Muscle layer of duodenum (tissue), 2 donors: ENCODE measurements at regions not wholly inside any gene's neighbourhood (a gene's known extent, or its start where the extent isn't known, plus 50 kb on each side); places are given as distances from the start of the nearest gene placed in this dataset.
"Not testable (repeated sequence)": the region's sequence is repeated elsewhere in the genome, so short reads cannot be mapped to it uniquely, and the experiment has no call there.

Experiments used
- H3K27ac ChIP-seq: one replicate; pipeline ENCODE4 v1.7.0; 2013; ENCODE audit warnings: mild to moderate bottlenecking, low read length
- H3K27me3 ChIP-seq: one replicate; pipeline ENCODE4 v1.7.0; 2013; ENCODE audit warnings: low read depth, mild to moderate bottlenecking, control low read depth, low read length
- H3K36me3 ChIP-seq, 2 donors: one replicate each; pipeline ENCODE4 v1.7.0; 2013; ENCODE audit warnings: low read length in 2 of 2, control low read depth in 1 of 2, mild to moderate bottlenecking in 1 of 2; ENCODE audit not compliant: insufficient read depth in 2 of 2, control insufficient read depth in 1 of 2
- H3K4me1 ChIP-seq, 2 donors: one replicate each; pipeline ENCODE4 v1.7.0; 2013; ENCODE audit warnings: low read length in 2 of 2, mild to moderate bottlenecking in 2 of 2, control low read depth in 1 of 2, moderate library complexity in 1 of 2; ENCODE audit not compliant: insufficient read depth in 2 of 2, control insufficient read depth in 1 of 2
- H3K4me3 ChIP-seq, 2 donors: one replicate each; pipeline ENCODE4 v1.7.0; 2013; ENCODE audit warnings: low read length in 2 of 2, low read depth in 1 of 2, mild to moderate bottlenecking in 1 of 2
- H3K9me3 ChIP-seq, 2 donors: one replicate each; pipeline ENCODE4 v1.7.0; 2013; ENCODE audit warnings: low read length in 2 of 2, control low read depth in 1 of 2, mild to moderate bottlenecking in 1 of 2; ENCODE audit not compliant: control insufficient read depth in 1 of 2
- donor health status: healthy.

DNA sequence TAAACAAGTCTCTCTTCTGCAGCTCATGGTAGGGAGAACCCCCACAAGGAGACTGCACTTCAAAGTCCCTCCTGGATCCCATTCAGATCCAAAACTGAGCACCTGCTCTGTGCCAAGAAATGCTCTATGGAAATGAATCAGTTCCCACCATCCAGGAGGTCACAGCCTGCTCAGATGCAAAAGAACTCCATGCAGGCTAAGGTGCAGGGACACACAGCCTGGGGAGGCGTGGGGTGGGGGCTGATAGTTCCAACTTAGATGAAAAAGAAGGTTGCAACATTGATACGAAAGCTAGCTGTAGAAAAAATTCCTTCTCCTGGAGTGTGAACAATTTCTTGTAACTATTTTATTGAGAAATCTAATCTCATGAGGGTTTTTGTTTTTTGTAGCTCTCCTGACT, 111.0 kb upstream of the TMEM170B start:
- Histone ChIP-seq H3K4me3 (no peak overlapping the region), H3K36me3 (no peaks in the 10 kb centered on the region), H3K27ac (no peak overlapping the region), H3K27me3 (no peaks in the 10 kb centered on the region), H3K4me1 (peaks cover 5 to 6% of the 10 kb centered on the region in 2 donors), H3K9me3 (no peaks in the 10 kb centered on the region)

DNA sequence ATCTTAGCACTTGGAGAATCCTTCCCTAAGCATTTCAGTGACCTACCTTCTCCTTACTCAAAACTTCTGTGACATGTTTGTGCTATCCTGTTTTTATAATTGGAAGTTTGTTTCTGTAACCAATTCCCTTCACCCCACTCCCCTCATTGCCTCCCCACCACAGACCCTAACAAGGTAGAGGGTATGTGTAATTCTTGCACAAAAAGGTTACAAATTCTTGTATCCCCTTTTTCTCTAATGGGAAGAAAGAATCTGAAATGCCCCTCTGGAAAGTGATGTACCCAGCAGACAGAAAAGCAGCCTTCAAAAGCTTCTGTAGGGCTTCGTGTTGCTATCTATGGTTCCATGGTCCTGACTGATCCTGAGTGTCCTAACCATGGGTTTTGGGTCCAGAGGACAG, 111.7 kb upstream of the TMEM170B start:
- H3K36me3 ChIP-seq, result no peaks in the 10 kb centered on the region
- no peak overlapping the region for H3K4me3 ChIP-seq
- H3K9me3 ChIP-seq, result no peaks in the 10 kb centered on the region
- peaks cover 5 to 6% of the 10 kb centered on the region in 2 donors for H3K4me1 ChIP-seq
- H3K27me3 ChIP-seq, result no peaks in the 10 kb centered on the region
- no peak overlapping the region for H3K27ac ChIP-seq

DNA sequence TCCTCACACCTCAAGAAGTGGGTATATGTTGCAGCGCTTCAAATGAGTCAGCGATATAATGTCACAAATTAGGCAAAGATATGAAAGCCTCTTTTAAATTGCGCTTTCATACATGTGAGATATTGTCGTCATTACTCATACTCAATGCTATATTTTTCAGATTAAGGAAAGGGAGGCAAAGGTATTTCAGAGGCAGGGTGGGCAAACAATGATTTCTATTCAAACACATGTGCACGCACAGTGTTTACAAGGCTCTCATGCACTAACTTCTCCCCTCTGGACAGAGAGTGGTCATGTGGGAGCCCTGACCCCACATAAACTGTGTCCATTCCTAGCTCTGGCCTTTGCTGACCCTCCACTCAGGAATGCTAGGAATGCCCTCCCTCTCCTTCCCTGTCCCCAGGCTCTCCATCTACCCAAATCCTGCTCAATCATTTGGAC, 112.1 kb upstream of the TMEM170B start:
- H3K27me3 ChIP-seq, result no peaks in the 10 kb centered on the region
- peaks cover 5 to 6% of the 10 kb centered on the region in 2 donors for H3K4me1 ChIP-seq
- no peaks in the 10 kb centered on the region for H3K9me3 ChIP-seq
- H3K27ac ChIP-seq, result no peak overlapping the region
- no peaks in the 10 kb centered on the region for H3K36me3 ChIP-seq
- H3K4me3 ChIP-seq, result no peak overlapping the region

DNA sequence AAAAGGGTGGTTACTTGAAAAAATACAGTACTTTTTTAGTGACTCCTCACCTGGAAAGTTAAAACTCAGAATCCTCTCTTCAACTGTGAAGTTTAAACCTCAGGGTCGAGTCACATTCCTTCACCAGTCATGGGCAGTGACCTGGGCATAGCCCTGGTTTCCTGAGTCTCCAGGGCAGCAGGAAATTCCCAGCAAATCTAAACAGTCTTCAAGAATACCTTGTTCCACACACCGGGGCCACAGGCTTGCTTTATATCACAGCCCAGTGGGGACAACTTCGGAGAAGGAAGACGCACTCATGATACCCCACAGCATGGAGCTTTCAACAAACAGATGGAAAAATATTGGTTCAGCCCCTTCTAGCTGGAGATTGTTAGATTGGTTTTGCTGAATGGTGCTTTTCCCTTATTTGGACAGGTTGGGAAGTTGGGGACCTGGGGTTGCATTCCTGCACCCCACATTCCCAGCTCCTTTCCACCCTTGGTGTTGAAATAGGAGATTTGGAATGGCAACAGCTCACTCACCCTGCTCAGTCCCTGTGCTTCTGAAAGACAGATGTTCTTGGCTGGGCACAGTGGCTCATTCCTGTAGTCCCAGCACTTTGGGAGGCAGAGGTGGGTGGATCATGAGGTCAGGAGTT, 113.0 kb upstream of the TMEM170B start:
- no peaks in the 10 kb centered on the region for H3K27me3 ChIP-seq
- H3K4me3 ChIP-seq, result no peak overlapping the region
- H3K36me3 ChIP-seq, result no peaks in the 10 kb centered on the region
- peaks cover 5 to 6% of the 10 kb centered on the region in 2 donors for H3K4me1 ChIP-seq
- no peak overlapping the region for H3K27ac ChIP-seq
- no peaks in the 10 kb centered on the region for H3K9me3 ChIP-seq

DNA sequence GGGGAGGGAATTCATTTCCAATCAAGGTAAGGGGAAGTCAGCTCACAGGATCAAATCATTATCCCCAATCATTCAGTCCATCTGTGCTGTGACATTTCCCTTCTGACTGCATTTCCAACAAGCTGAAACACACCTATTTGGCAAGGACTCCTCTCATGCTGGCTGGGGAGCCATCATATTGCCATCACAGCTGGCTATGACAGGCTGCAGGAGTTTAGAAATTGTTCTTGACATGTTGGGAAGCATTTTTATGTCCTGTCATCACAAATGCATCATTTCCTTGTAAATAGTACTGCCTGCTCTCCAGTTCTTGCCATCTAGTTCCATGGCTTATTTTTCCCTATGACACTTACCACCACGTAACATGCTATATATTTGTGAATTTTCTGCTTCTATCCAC, 113.9 kb upstream of the TMEM170B start:
- H3K27me3 ChIP-seq, result no peaks in the 10 kb centered on the region
- no peaks in the 10 kb centered on the region for H3K36me3 ChIP-seq
- H3K4me1 ChIP-seq, result peaks cover 5% of the 10 kb centered on the region in 2 donors
- H3K4me3 ChIP-seq, result no peak overlapping the region
- no peaks in the 10 kb centered on the region for H3K9me3 ChIP-seq
- no peak overlapping the region for H3K27ac ChIP-seq

DNA sequence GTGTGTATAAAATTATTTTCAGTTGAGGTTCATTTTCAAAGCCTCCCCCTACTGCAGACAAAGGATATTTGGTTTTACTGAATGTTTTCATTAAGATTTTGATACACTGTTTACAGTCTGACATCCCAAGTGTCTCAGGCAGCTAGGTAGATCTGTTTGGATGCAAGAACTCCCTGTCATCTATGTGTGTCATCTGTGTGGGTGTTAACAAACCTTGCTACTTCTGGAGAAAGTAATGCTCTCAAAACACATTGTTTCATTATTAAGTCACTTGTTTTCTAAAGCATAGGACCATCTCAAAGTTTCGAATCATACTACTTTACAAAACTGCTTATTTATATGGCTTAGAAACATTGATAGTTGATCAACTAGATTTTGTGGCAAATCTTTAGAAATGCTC, 114.5 kb upstream of the TMEM170B start:
- Histone ChIP-seq H3K9me3 (no peaks in the 10 kb centered on the region), H3K4me3 (no peak overlapping the region), H3K27me3 (no peaks in the 10 kb centered on the region), H3K36me3 (no peaks in the 10 kb centered on the region), H3K4me1 (peaks cover 0 to under 1% of the 10 kb centered on the region in 2 donors), H3K27ac (no peak overlapping the region)

DNA sequence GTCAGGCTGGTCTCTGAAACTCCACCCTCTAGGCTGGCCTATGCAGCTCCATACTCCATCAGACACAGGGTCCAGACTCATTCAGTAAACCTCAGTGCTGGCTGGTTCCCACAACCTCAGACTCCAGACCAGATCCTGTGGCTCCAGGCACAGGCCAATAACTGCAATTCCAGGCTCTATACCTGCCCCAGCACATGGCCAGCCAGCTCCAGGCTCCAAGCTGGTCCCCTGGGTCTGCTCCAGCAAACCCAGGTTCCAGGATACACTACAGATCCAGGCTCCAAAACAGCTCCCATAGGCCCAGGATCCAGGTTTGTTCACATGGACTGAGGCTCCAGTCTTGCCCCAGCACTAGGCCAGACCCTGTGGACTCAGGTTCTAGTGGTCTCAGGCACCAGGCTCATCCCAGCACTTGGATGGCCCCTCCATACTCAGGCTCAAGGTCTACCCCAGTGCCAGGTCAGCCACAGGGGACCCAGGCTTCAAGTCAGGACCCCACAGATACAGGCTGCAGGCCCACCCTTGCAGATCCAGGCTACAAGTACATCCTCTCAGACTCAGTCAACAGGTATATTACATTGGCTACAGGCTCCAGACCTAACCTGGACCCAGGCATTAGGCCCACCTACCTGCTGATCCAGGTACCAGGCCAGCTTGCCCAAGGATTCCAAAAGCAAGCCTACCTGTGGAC, 117.6 kb upstream of the TMEM170B start:
- Histone ChIP-seq H3K27me3 (no peaks in the 10 kb centered on the region), H3K36me3 (no peaks in the 10 kb centered on the region), H3K4me1 (no peaks in the 10 kb centered on the region), H3K9me3 (no peaks in the 10 kb centered on the region), H3K27ac (no peak overlapping the region), H3K4me3 (no peak overlapping the region)

DNA sequence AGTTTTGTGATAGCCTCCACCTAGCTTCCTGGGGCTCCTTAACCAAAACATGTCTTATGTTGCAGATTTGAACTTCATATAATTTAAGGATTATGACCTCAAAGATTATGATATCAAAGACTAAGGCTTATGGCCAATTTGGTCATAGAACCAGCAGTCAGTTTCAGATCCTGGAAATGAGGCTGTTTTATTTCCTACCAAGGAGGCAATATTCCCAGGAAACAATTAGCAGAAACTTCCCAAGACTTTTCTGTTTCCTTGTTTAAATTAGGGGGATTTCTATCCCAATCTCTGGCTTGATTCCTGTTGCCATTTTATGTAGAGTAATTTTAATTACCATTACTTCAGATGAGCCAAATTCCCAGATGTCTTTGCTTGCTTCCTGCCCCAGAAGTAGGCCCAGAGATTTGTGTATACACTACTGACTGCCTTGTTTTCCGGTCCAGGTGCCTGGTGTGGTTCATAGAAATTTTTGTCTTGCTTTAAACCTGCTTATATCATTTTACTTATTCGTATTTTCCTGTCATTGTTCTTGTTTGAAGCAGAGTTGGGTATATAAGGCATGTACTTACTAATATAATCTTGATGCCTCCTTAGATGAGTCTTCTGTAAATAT, 119.2 kb upstream of the TMEM170B start:
- Histone ChIP-seq H3K27ac (no peak overlapping the region), H3K4me3 (no peak overlapping the region), H3K27me3 (no peaks in the 10 kb centered on the region), H3K9me3 (no peaks in the 10 kb centered on the region), H3K4me1 (no peaks in the 10 kb centered on the region), H3K36me3 (no peaks in the 10 kb centered on the region)

DNA sequence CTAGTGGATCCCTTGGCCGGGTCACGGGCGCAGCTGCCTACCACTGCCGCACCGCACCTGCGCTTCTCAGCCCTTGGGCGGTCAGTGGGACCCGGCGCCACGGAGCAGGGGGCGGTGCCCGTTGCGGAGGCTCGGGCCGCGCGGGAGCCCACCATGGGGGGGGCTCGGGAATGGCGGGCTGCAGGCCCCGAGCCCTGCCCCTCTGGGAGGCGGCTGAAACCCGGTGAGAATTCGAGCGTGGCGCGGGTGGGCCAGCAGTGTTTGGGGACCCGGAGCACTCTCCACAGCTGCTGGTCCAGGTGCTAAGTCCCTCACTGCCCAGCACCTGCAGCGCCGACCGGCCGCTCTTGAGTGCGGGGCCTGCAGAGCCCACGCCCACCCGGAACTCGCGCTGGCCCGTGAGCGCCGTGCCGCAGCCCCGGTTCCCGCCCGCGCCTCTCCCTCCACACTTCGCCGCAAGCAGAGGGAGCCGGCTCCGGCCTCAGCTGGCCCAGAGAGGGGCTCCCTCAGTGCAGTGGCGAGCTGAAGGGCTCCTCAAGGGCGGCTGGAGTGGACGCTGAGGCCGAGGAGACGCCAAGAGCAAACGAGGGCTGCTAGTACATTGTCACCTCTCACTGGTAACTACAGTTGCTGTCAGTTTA, 120.5 kb upstream of the TMEM170B start:
- H3K36me3 ChIP-seq, result no peaks in the 10 kb centered on the region
- H3K4me3 ChIP-seq, result no peak overlapping the region
- H3K27me3 ChIP-seq, result no peaks in the 10 kb centered on the region
- no peak overlapping the region for H3K27ac ChIP-seq
- H3K9me3 ChIP-seq, result no peaks in the 10 kb centered on the region
- no peaks in the 10 kb centered on the region for H3K4me1 ChIP-seq

DNA sequence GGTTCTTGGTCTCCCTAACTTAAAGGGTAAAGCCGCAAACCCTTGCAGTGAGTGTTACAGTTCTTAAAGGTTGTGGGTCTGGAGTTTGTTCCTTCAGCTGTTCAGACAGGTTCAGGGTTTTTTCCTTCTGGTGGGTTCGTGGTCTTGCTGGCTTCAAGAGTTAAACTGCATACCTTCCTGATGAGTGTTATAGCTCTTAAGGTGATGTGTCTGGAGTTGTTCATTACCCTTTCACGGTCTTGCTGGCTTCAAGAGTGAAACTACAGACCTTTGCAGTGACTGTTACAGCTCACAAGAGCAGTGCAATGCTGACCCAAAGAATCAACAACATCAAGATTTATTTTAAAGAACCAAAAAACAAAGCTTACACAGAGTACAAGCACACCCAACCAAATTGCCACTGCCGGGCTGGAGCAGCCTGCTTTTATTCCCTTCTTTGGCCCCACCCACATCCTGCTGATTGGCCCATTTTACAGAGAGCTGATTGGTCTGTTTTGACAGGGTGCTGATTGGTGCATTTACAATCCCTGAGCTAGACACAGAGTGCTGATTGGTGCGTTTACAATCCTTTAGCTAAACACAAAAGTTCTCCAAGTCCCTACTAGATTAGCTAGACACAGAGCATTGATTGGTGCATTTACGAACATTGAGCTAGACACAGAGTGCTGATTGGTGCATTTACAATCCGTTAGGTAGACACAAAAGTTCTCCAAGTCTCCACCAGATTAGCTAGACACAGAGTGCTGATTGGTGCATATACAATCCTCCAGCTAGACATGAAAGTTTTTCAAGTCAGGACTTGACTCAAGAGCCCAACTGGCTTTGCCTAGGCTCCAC, 121.2 kb upstream of the TMEM170B start:
- not testable (repeated sequence) for H3K4me3 ChIP-seq, H3K4me1 ChIP-seq, H3K9me3 ChIP-seq, H3K27ac ChIP-seq, H3K36me3 ChIP-seq, H3K27me3 ChIP-seq

DNA sequence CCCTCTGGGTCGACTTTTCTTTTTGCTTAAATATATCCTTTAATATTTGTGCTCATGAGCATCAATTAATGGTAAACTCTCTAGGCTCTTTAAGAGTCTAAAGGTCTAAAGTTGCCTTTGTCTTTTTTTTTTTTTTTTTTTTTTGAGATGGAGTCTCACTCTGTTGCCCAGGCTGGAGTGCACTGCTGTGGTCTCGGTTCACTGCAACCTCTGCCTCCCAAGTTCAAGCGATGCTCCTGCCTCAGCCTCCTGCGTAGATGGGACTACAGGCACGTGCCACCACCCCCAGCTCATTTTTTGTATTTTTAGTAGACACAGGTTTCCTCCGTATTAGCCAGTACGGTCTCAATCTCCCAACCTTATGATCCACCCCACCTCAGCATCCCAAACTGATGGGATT, 122.0 kb upstream of the TMEM170B start:
- H3K36me3 ChIP-seq, result no peaks in the 10 kb centered on the region
- H3K4me1 ChIP-seq, result no peaks in the 10 kb centered on the region
- no peaks in the 10 kb centered on the region for H3K27me3 ChIP-seq
- no peak overlapping the region for H3K4me3 ChIP-seq
- H3K27ac ChIP-seq, result no peak overlapping the region
- H3K9me3 ChIP-seq, result no peaks in the 10 kb centered on the region
